Activated T-helper 17 cell treated with anti-CD3 and anti-CD28 coated beads, Interleukin-2, amount 50 U/mL, for 72 hours (primary cell): ENCODE measurements at regions not wholly inside any gene's neighbourhood (a gene's known extent, or its start where the extent isn't known, plus 50 kb on each side); places are given as distances from the start of the nearest gene placed in this dataset.

Source experiments
- ATAC-seq: fragments of 150-1000 bp; cut with Tn5 transposase; replicated peaks from 2 replicates; pipeline ENCODE4 v1.10.0; 2021; ENCODE audit warnings: mild to moderate bottlenecking, moderate library complexity
- H3K27ac Mint-ChIP-seq: one replicate; pipeline ENCODE4 v1.8.0; 2022; ENCODE audit warnings: mixed read lengths
- H3K27me3 Mint-ChIP-seq: one replicate; pipeline ENCODE4 v1.8.0; 2022; ENCODE audit warnings: mixed read lengths
- H3K36me3 Mint-ChIP-seq: one replicate; pipeline ENCODE4 v1.8.0; 2022; ENCODE audit warnings: low read depth, mild to moderate bottlenecking, mixed read lengths
- H3K4me1 Mint-ChIP-seq: one replicate; pipeline ENCODE4 v1.8.0; 2022; ENCODE audit warnings: mixed read lengths
- H3K4me3 Mint-ChIP-seq: one replicate; pipeline ENCODE4 v1.8.0; 2022; ENCODE audit warnings: mild to moderate bottlenecking, mixed read lengths
- H3K9me3 Mint-ChIP-seq: one replicate; pipeline ENCODE4 v1.8.0; 2022; ENCODE audit warnings: mixed read lengths

GRCh38 chr11:121890946-121891515 lies 225.0 kb downstream of the BLID start:
- no peaks in the 10 kb centered on the region for H3K9me3 Mint-ChIP-seq
- no peak for ATAC-seq
- no peaks in the 10 kb centered on the region for H3K4me1 Mint-ChIP-seq
- H3K27me3 Mint-ChIP-seq = no peaks in the 10 kb centered on the region
- H3K36me3 Mint-ChIP-seq = no peaks in the 10 kb centered on the region
- no peak overlapping the region for H3K27ac Mint-ChIP-seq
- no peak overlapping the region for H3K4me3 Mint-ChIP-seq

- Mint-ChIP-seq H3K9me3 (no peaks in the 10 kb centered on the region), H3K4me1 (no peaks in the 10 kb centered on the region), H3K36me3 (no peaks in the 10 kb centered on the region), H3K27me3 (no peaks in the 10 kb centered on the region), H3K4me3 (no peak overlapping the region), H3K27ac (no peak overlapping the region)
- ATAC-seq = no peak
These were observed 225.6 kb downstream of the BLID start for GRCh38 chr11:121890377-121890776.

- H3K4me3 Mint-ChIP-seq = no peak overlapping the region
- H3K27me3 Mint-ChIP-seq = no peaks in the 10 kb centered on the region
- no peak for ATAC-seq
- H3K9me3 Mint-ChIP-seq = no peaks in the 10 kb centered on the region
- no peak overlapping the region for H3K27ac Mint-ChIP-seq
- H3K36me3 Mint-ChIP-seq = no peaks in the 10 kb centered on the region
- H3K4me1 Mint-ChIP-seq = no peaks in the 10 kb centered on the region
These were observed 226.1 kb downstream of the BLID start for GRCh38 chr11:121889931-121890330.

GRCh38 chr11:121889186-121889585 lies 226.8 kb downstream of the BLID start:
- Mint-ChIP-seq H3K9me3 (no peaks in the 10 kb centered on the region), H3K27ac (no peak overlapping the region), H3K4me1 (no peaks in the 10 kb centered on the region), H3K4me3 (no peak overlapping the region), H3K27me3 (no peaks in the 10 kb centered on the region), H3K36me3 (no peaks in the 10 kb centered on the region)
- ATAC-seq = no peak

GRCh38 chr11:121887976-121888557 lies 227.9 kb downstream of the BLID start:
- no peaks in the 10 kb centered on the region for H3K36me3 Mint-ChIP-seq
- no peaks in the 10 kb centered on the region for H3K9me3 Mint-ChIP-seq
- ATAC-seq = no peak
- no peaks in the 10 kb centered on the region for H3K4me1 Mint-ChIP-seq
- H3K27me3 Mint-ChIP-seq = no peaks in the 10 kb centered on the region
- no peak overlapping the region for H3K27ac Mint-ChIP-seq
- H3K4me3 Mint-ChIP-seq = no peak overlapping the region

GRCh38 chr11:121887569-121887968 lies 228.4 kb downstream of the BLID start:
- ATAC-seq = no peak
- H3K36me3 Mint-ChIP-seq = no peaks in the 10 kb centered on the region
- no peak overlapping the region for H3K4me3 Mint-ChIP-seq
- H3K27me3 Mint-ChIP-seq = no peaks in the 10 kb centered on the region
- H3K27ac Mint-ChIP-seq = no peak overlapping the region
- no peaks in the 10 kb centered on the region for H3K4me1 Mint-ChIP-seq
- no peaks in the 10 kb centered on the region for H3K9me3 Mint-ChIP-seq

GRCh38 chr11:121886996-121887395 lies 229.0 kb downstream of the BLID start:
- no peaks in the 10 kb centered on the region for H3K9me3 Mint-ChIP-seq
- no peaks in the 10 kb centered on the region for H3K4me1 Mint-ChIP-seq
- no peaks in the 10 kb centered on the region for H3K27me3 Mint-ChIP-seq
- no peak overlapping the region for H3K4me3 Mint-ChIP-seq
- no peak overlapping the region for H3K27ac Mint-ChIP-seq
- H3K36me3 Mint-ChIP-seq = no peaks in the 10 kb centered on the region
- no peak for ATAC-seq

GRCh38 chr11:121886005-121886734 lies 229.8 kb downstream of the BLID start:
- Mint-ChIP-seq H3K4me1 (no peaks in the 10 kb centered on the region), H3K36me3 (no peaks in the 10 kb centered on the region), H3K9me3 (no peaks in the 10 kb centered on the region), H3K27ac (no peak overlapping the region), H3K27me3 (no peaks in the 10 kb centered on the region), H3K4me3 (no peak overlapping the region)
- no peak for ATAC-seq

- H3K27me3 Mint-ChIP-seq = no peaks in the 10 kb centered on the region
- no peaks in the 10 kb centered on the region for H3K36me3 Mint-ChIP-seq
- H3K27ac Mint-ChIP-seq = no peak overlapping the region
- no peak for ATAC-seq
- no peaks in the 10 kb centered on the region for H3K4me1 Mint-ChIP-seq
- H3K4me3 Mint-ChIP-seq = no peak overlapping the region
- no peaks in the 10 kb centered on the region for H3K9me3 Mint-ChIP-seq
These were observed 231.4 kb downstream of the BLID start for GRCh38 chr11:121884626-121885025.

- no peak for ATAC-seq
- Mint-ChIP-seq H3K4me3 (no peak overlapping the region), H3K4me1 (no peaks in the 10 kb centered on the region), H3K9me3 (no peaks in the 10 kb centered on the region), H3K27me3 (no peaks in the 10 kb centered on the region), H3K36me3 (no peaks in the 10 kb centered on the region), H3K27ac (no peak overlapping the region)
These were observed 234.2 kb downstream of the BLID start for GRCh38 chr11:121881806-121882205.

GRCh38 chr11:121877152-121877551 lies 238.9 kb downstream of the BLID start:
- no peak for ATAC-seq
- Mint-ChIP-seq H3K4me3 (no peak overlapping the region), H3K27ac (no peak overlapping the region), H3K4me1 (no peaks in the 10 kb centered on the region), H3K36me3 (no peaks in the 10 kb centered on the region), H3K9me3 (no peaks in the 10 kb centered on the region), H3K27me3 (no peaks in the 10 kb centered on the region)

- no peaks in the 10 kb centered on the region for H3K4me1 Mint-ChIP-seq
- no peak overlapping the region for H3K4me3 Mint-ChIP-seq
- no peaks in the 10 kb centered on the region for H3K27me3 Mint-ChIP-seq
- no peaks in the 10 kb centered on the region for H3K36me3 Mint-ChIP-seq
- no peak for ATAC-seq
- H3K9me3 Mint-ChIP-seq = no peaks in the 10 kb centered on the region
- no peak overlapping the region for H3K27ac Mint-ChIP-seq
These were observed 242.2 kb downstream of the BLID start for GRCh38 chr11:121873766-121874165.

GRCh38 chr11:121872356-121872755 lies 243.7 kb downstream of the BLID start:
- no peak overlapping the region for H3K4me3 Mint-ChIP-seq
- no peak overlapping the region for H3K27ac Mint-ChIP-seq
- no peaks in the 10 kb centered on the region for H3K4me1 Mint-ChIP-seq
- no peaks in the 10 kb centered on the region for H3K9me3 Mint-ChIP-seq
- H3K36me3 Mint-ChIP-seq = no peaks in the 10 kb centered on the region
- no peaks in the 10 kb centered on the region for H3K27me3 Mint-ChIP-seq
- ATAC-seq = no peak

- no peak for ATAC-seq
- Mint-ChIP-seq H3K4me1 (no peaks in the 10 kb centered on the region), H3K4me3 (no peak overlapping the region), H3K36me3 (no peaks in the 10 kb centered on the region), H3K27ac (no peak overlapping the region), H3K9me3 (peaks cover 2% of the 10 kb centered on the region), H3K27me3 (no peaks in the 10 kb centered on the region)
These were observed 245.6 kb downstream of the BLID start for GRCh38 chr11:121870206-121871045.

GRCh38 chr11:121869478-121869877 lies 246.5 kb downstream of the BLID start:
- Mint-ChIP-seq H3K27me3 (no peaks in the 10 kb centered on the region), H3K9me3 (peaks cover 6% of the 10 kb centered on the region), H3K4me3 (no peak overlapping the region), H3K36me3 (no peaks in the 10 kb centered on the region), H3K4me1 (no peaks in the 10 kb centered on the region), H3K27ac (no peak overlapping the region)
- ATAC-seq = no peak
